IMR-90 (cell line): ENCODE measurements at regions not wholly inside any gene's neighbourhood (a gene's known extent, or its start where the extent isn't known, plus 50 kb on each side); places are given as distances from the start of the nearest gene placed in this dataset.

ENCODE experiments used
- ATAC-seq: fragments of 200-7000 bp; cut with Tn5 transposase; 2 replicates; pipeline ENCODE4 v1.9.1; 2020; ENCODE audit warnings: low read depth, mild to moderate bottlenecking, moderate library complexity
- BruUV-seq: library from RNA; stranded (reverse); fragments of 400-500 nt; replicated peaks from 2 replicates; lab custom pipeline; 2021; lab: Mats Ljungman, UMichigan
- CTCF ChIA-PET: fragments of 300-600 bp; formaldehyde crosslinking; extraction: SDS; loops from one replicate; lab custom pipeline; 2021; ENCODE audit warnings: antibody characterized with exemption; lab: Yijun Ruan, JAX
- POLR2A ChIA-PET: fragments of 300-600 bp; sonication (Branson Sonifier 250); formaldehyde crosslinking; loops from one replicate; lab custom pipeline; 2022; ENCODE audit warnings: antibody characterized with exemption; ENCODE audit not compliant: unreplicated experiment; lab: Charles Lee
- DNase-seq: peaks from one replicate; pipeline ENCODE4 v3.0.0; 2013
- H2AFZ ChIP-seq: replicated peaks from 2 replicates; pipeline ENCODE3; 2013; ENCODE audit warnings: low read length, mild to moderate bottlenecking; ENCODE audit not compliant: poor library complexity
- H2AK5ac ChIP-seq: 2 replicates; pipeline ENCODE4 v1.6.1; 2013; ENCODE audit warnings: low read depth, low read length, inconsistent platforms
- H2AK9ac ChIP-seq: replicated peaks from 2 replicates; pipeline ENCODE3; 2013; ENCODE audit warnings: mild to moderate bottlenecking, low read depth, low read length, moderate library complexity; ENCODE audit not compliant: poor library complexity
- H2BK120ac ChIP-seq: 2 replicates; pipeline ENCODE4 v1.6.1; 2013; ENCODE audit warnings: low read depth, low read length, inconsistent platforms
- H2BK15ac ChIP-seq: 3 replicates; pipeline ENCODE4 v1.6.1; 2013; ENCODE audit warnings: low read depth, low read length, inconsistent platforms
- H2BK20ac ChIP-seq: 2 replicates; pipeline ENCODE4 v1.6.1; 2013; ENCODE audit warnings: low read depth, mild to moderate bottlenecking, inconsistent platforms, low read length, moderate library complexity
- H2BK5ac ChIP-seq: 2 replicates; pipeline ENCODE4 v1.6.1; 2013; ENCODE audit warnings: mild to moderate bottlenecking, low read depth, low read length, inconsistent platforms; ENCODE audit not compliant: poor library complexity, severe bottlenecking
- H3K14ac ChIP-seq: replicated peaks from 2 replicates; pipeline ENCODE4 v1.6.1; 2013; ENCODE audit warnings: low read depth, low read length, inconsistent platforms
- H3K18ac ChIP-seq: 2 replicates; pipeline ENCODE4 v1.6.1; 2013; ENCODE audit warnings: low read depth, low read length, control low read depth
- H3K23ac ChIP-seq: 2 replicates; pipeline ENCODE4 v1.6.1; 2013; ENCODE audit warnings: low read depth, low read length, inconsistent platforms
- H3K27ac ChIP-seq: 2 replicates; pipeline ENCODE4 v1.5.1; 2013; ENCODE audit warnings: mild to moderate bottlenecking, control low read depth, low read length; ENCODE audit not compliant: insufficient read depth
- H3K27me3 ChIP-seq: 2 replicates; pipeline ENCODE4 v1.6.1; 2013; ENCODE audit warnings: low read length; ENCODE audit not compliant: control insufficient read depth, insufficient read depth
- H3K36me3 ChIP-seq: 2 replicates; pipeline ENCODE4 v1.6.1; 2013; ENCODE audit warnings: low read length, mixed read lengths; ENCODE audit not compliant: control insufficient read depth, insufficient read depth
- H3K4ac ChIP-seq: 2 replicates; pipeline ENCODE4 v1.6.1; 2013; ENCODE audit warnings: low read depth, low read length, inconsistent platforms
- H3K4me1 ChIP-seq: 2 replicates; pipeline ENCODE4 v1.6.1; 2013; ENCODE audit warnings: low read length, mixed read lengths; ENCODE audit not compliant: control insufficient read depth, insufficient read depth
- H3K4me2 ChIP-seq: 2 replicates; pipeline ENCODE4 v1.6.1; 2013; ENCODE audit warnings: low read depth, mild to moderate bottlenecking, control low read depth, low read length, moderate library complexity
- H3K4me3 ChIP-seq: 2 replicates; pipeline ENCODE4 v1.5.1; 2013; ENCODE audit warnings: low read depth, mild to moderate bottlenecking, control low read depth, low read length, moderate library complexity; ENCODE audit not compliant: insufficient read depth
- H3K56ac ChIP-seq: 2 replicates; pipeline ENCODE4 v1.6.1; 2013; ENCODE audit warnings: low read length, inconsistent platforms; ENCODE audit not compliant: insufficient read depth; ENCODE audit errors: extremely low read depth
- H3K79me1 ChIP-seq, 2 experiments: 2 replicates each; pipeline ENCODE4 v1.6.1; 2013; ENCODE audit warnings: low read length in 2 of 2, inconsistent platforms in 1 of 2, low read depth in 1 of 2
- H3K9ac ChIP-seq: 2 replicates; pipeline ENCODE4 v1.6.1; 2013; ENCODE audit warnings: low read depth, low read length, control low read depth
- H3K9me1 ChIP-seq: 2 replicates; pipeline ENCODE4 v1.6.1; 2013; ENCODE audit warnings: low read length, inconsistent platforms; ENCODE audit not compliant: insufficient read depth
- H3K9me3 ChIP-seq: 2 replicates; pipeline ENCODE4 v1.6.1; 2013; ENCODE audit warnings: low read length; ENCODE audit not compliant: control insufficient read depth, insufficient read depth
- H4K20me1 ChIP-seq: 2 replicates; pipeline ENCODE4 v1.6.1; 2013; ENCODE audit warnings: low read length, inconsistent platforms; ENCODE audit not compliant: insufficient read depth
- H4K5ac ChIP-seq: 2 replicates; pipeline ENCODE4 v1.6.1; 2013; ENCODE audit warnings: mild to moderate bottlenecking, low read depth, low read length, control low read depth
- H4K8ac ChIP-seq, 2 experiments: 2 replicates each; pipeline ENCODE4 v1.6.1; 2013; ENCODE audit warnings: low read depth in 2 of 2, low read length in 2 of 2, control low read depth in 1 of 2, inconsistent platforms in 1 of 2
- H4K91ac ChIP-seq: 2 replicates; pipeline ENCODE4 v1.6.1; 2013; ENCODE audit warnings: low read depth, low read length, inconsistent platforms; ENCODE audit not compliant: insufficient read depth
- BHLHE40 ChIP-seq: fragments of 150-350 bp; IDR thresholded peaks from 2 replicates; pipeline ENCODE4 v1.6.1; 2016; ENCODE audit warnings: mild to moderate bottlenecking, low read depth, low read length
- CEBPB ChIP-seq: IDR thresholded peaks from 2 replicates; pipeline ENCODE4 v1.6.1; 2012; ENCODE audit warnings: low read depth, low read length, improper control_type of control experiment
- CHD1 ChIP-seq: IDR thresholded peaks from 2 replicates; pipeline ENCODE4 v1.6.1; 2012; ENCODE audit warnings: low read depth, low read length, improper control_type of control experiment
- CTCF ChIP-seq: conservative IDR thresholded peaks from 2 replicates; pipeline ENCODE4 v1.5.1; 2012; ENCODE audit warnings: mild to moderate bottlenecking, low read depth, low read length, improper control_type of control experiment
- ELK1 ChIP-seq: fragments of 150-350 bp; IDR thresholded peaks from 2 replicates; pipeline ENCODE4 v1.6.1; 2016; ENCODE audit warnings: low read depth, mild to moderate bottlenecking, low read length, moderate library complexity, borderline replicate concordance
- FOS ChIP-seq: fragments of 150-350 bp; IDR thresholded peaks from 2 replicates; pipeline ENCODE4 v1.6.1; 2016; ENCODE audit warnings: low read depth, low read length
- MAFK ChIP-seq: IDR thresholded peaks from 2 replicates; pipeline ENCODE4 v1.6.1; 2012; ENCODE audit warnings: low read depth, low read length, improper control_type of control experiment
- MAZ ChIP-seq: IDR thresholded peaks from 2 replicates; pipeline ENCODE4 v1.6.1; 2012; ENCODE audit warnings: low read depth, mild to moderate bottlenecking, low read length, improper control_type of control experiment, moderate library complexity, borderline replicate concordance
- MXI1 ChIP-seq: IDR thresholded peaks from 2 replicates; pipeline ENCODE4 v1.6.1; 2012; ENCODE audit warnings: low read depth, mild to moderate bottlenecking, low read length, moderate library complexity, borderline replicate concordance
- NFE2L2 ChIP-seq: fragments of 150-350 bp; IDR thresholded peaks from 2 replicates; pipeline ENCODE4 v1.6.1; 2016; ENCODE audit warnings: low read depth, mild to moderate bottlenecking, low read length
- POLR2A ChIP-seq: IDR thresholded peaks from 2 replicates; pipeline ENCODE4 v1.6.1; 2012; ENCODE audit warnings: mild to moderate bottlenecking, low read depth, low read length
- RAD21 ChIP-seq: IDR thresholded peaks from 2 replicates; pipeline ENCODE4 v1.6.1; 2012; ENCODE audit warnings: low read length, improper control_type of control experiment
- RCOR1 ChIP-seq: IDR thresholded peaks from 2 replicates; pipeline ENCODE4 v1.6.1; 2012; ENCODE audit warnings: mild to moderate bottlenecking, low read length, improper control_type of control experiment; ENCODE audit not compliant: insufficient replicate concordance
- RFX5 ChIP-seq: IDR thresholded peaks from 2 replicates; pipeline ENCODE4 v1.8.0; 2012; ENCODE audit warnings: low read depth, mild to moderate bottlenecking, low read length, moderate library complexity
- SMC3 ChIP-seq: fragments of 150-350 bp; IDR thresholded peaks from 2 replicates; pipeline ENCODE4 v1.6.1; 2016; ENCODE audit warnings: low read depth, mild to moderate bottlenecking, antibody characterized with exemption, low read length, moderate library complexity
- USF2 ChIP-seq: fragments of 150-350 bp; IDR thresholded peaks from 2 replicates; pipeline ENCODE4 v1.6.1; 2017; ENCODE audit warnings: mild to moderate bottlenecking, antibody characterized with exemption, low read length, low read depth
- WGBS, 2 experiments: methylation state at CpG; one replicate each; pipeline versions ENCODE4 v1.1.5 to v1.1.7; 2013; ENCODE audit warnings: missing lambda C conversion rate in 2 of 2; ENCODE audit not compliant: insufficient read length in 1 of 2; ENCODE audit errors: extremely low coverage in 2 of 2; 5-methylcytosine and 5-hydroxymethylcytosine counted together
- dilution Hi-C: fragments of 300-500 bp; cut with HindIII; formaldehyde crosslinking; loops from one replicate; pipeline ENCODE4 v1.14.3; 2018; ENCODE audit warnings: low sequenced_read_pairs; ENCODE audit not compliant: unreplicated experiment
- in situ Hi-C: fragments of 300-500 bp; cut with MboI; formaldehyde crosslinking; loops from 3 replicates; pipeline ENCODE4 v1.14.3; 2019; ENCODE audit warnings: low sequenced_read_pairs, inconsistent platforms, mixed read lengths
- intact Hi-C: fragments of 100-400 bp; cut with micrococcal nuclease; formaldehyde crosslinking; loops from 2 replicates; pipeline ENCODE4 v1.10.0; 2022

- no peak for TF ChIP-seq BHLHE40
- TF ChIP-seq RFX5 = no peak
- no peak for TF ChIP-seq RAD21
- TF ChIP-seq CEBPB = no peak
- TF ChIP-seq ELK1 = no peak
- TF ChIP-seq MXI1 = no peak
- no peak for TF ChIP-seq MAZ
- TF ChIP-seq FOS = no peak
- no peak for TF ChIP-seq NFE2L2
- no peak for TF ChIP-seq MAFK
- no peak for TF ChIP-seq POLR2A
- TF ChIP-seq RCOR1 = no peak
- no peak for TF ChIP-seq CTCF
- TF ChIP-seq USF2 = no peak
- no peak for TF ChIP-seq SMC3
- no peak for TF ChIP-seq CHD1
- H3K9me3 ChIP-seq = peaks cover 2% of the 10 kb centered on the region; the same call in 1 of the 2 replicates
- ChIA-PET CTCF (interaction anchor here (1.1 kb wide), 1 partner anchor 13 kb away, joined by 3 read pairs; no protein-coding TSS in a partner anchor), POLR2A (no interaction called here)
- dilution Hi-C loops = no loop called here
- H3K4me1 ChIP-seq = no peaks in the 10 kb centered on the region
- no peak overlapping the region for H2BK5ac ChIP-seq
- ATAC-seq = no peak
- H2BK120ac ChIP-seq = no peak overlapping the region
- no peaks in the 10 kb centered on the region for H3K9me1 ChIP-seq
- no peak for DNase-seq
- H3K4ac ChIP-seq = no peak overlapping the region
- no peak overlapping the region for H3K9ac ChIP-seq
- H4K8ac ChIP-seq = no peak overlapping the region
- no peak overlapping the region for H2AK9ac ChIP-seq
- H2AK5ac ChIP-seq = no peak overlapping the region
- intact Hi-C loops = no loop called here
- no peak overlapping the region for H3K14ac ChIP-seq
- H3K4me2 ChIP-seq = no peak overlapping the region
- no peaks in the 10 kb centered on the region for H4K20me1 ChIP-seq
- no peak overlapping the region for H3K23ac ChIP-seq
- no peak overlapping the region for H2AFZ ChIP-seq
- no peak overlapping the region for H3K18ac ChIP-seq
- no peak overlapping the region for H3K4me3 ChIP-seq
- H3K79me1 ChIP-seq = no peaks in the 10 kb centered on the region
- no peak overlapping the region for H3K56ac ChIP-seq
- no peak overlapping the region for H3K27ac ChIP-seq
- WGBS, 2 experiments = no CpG with 5 or more reads among the region's 7 CpGs
- in situ Hi-C loops = no loop called here
- BruUV-seq = no TSS peak
- no peak overlapping the region for H2BK20ac ChIP-seq
- no peak overlapping the region for H4K5ac ChIP-seq
- no peak overlapping the region for H2BK15ac ChIP-seq
- no peaks in the 10 kb centered on the region for H3K27me3 ChIP-seq
- H3K36me3 ChIP-seq = no peaks in the 10 kb centered on the region
- H4K91ac ChIP-seq = no peak overlapping the region
These were observed 458.8 kb downstream of the DTWD2 start for GRCh38 chr5:118529361-118530144.
